ENCODE measurements at regions not wholly inside any gene's neighbourhood (a gene's known extent, or its start where the extent isn't known, plus 50 kb on each side); places are given as distances from the start of the nearest gene placed in this dataset.

- H3K4me3 ChIP-seq (replicated peaks in 1 of 4; ENCODE audit: control extremely low read depth in 1 of 4, insufficient read depth in 1 of 4, low read depth in 3 of 4, low read length in 4 of 4), result no peak overlapping the region
- H3K79me2 ChIP-seq (ENCODE audit: control insufficient read depth, insufficient read depth, low read length), result no peaks in the 10 kb centered on the region
- H4K20me1 ChIP-seq (ENCODE audit: control insufficient read depth, extremely low read depth, insufficient read depth, low read length), result no peaks in the 10 kb centered on the region
- DNase-seq (ENCODE audit: low read depth in 2 of 2), result no peak
- no peaks in the 10 kb centered on the region for H3K36me3 ChIP-seq (ENCODE audit: control insufficient read depth, insufficient read depth, low read length)
- no peaks in the 10 kb centered on the region for H3K4me1 ChIP-seq (ENCODE audit: control insufficient read depth, extremely low read depth, insufficient read depth, low read length)
- H3K4me2 ChIP-seq (ENCODE audit: extremely low read depth, insufficient read depth, low read length), result no peak overlapping the region
- no peak overlapping the region for H3K27ac ChIP-seq (ENCODE audit: insufficient read depth, low read length)
- TF ChIP-seq EZH2 (IDR thresholded peaks at IDR 0.05; ENCODE audit: low read length, missing control alignments) (no peak), CTCF (conservative IDR thresholded peaks at IDR 0.05 in 1 of 2, IDR thresholded peaks at IDR 0.05 in 1 of 2; ENCODE audit: low read depth in 1 of 2, low read length in 2 of 2) (no peak)
- no peak overlapping the region for H2AFZ ChIP-seq (ENCODE audit: low read length)
- no peak overlapping the region for H3K9ac ChIP-seq (ENCODE audit: insufficient read depth, low read length)
- no peaks in the 10 kb centered on the region for H3K27me3 ChIP-seq (ENCODE audit: control insufficient read depth, insufficient read depth, low read length)
- no peaks in the 10 kb centered on the region for H3K9me3 ChIP-seq (ENCODE audit: control insufficient read depth, insufficient read depth, low read depth, low read length)
Observed at GRCh38 chr9:78707080-78707479, 410.2 kb downstream of the PSAT1 start.

GRCh38 chr9:78707481-78707991 is 410.6 kb downstream of the PSAT1 start:
- Histone ChIP-seq H3K4me1 (ENCODE audit: control insufficient read depth, extremely low read depth, insufficient read depth, low read length) (no peaks in the 10 kb centered on the region), H3K9ac (ENCODE audit: insufficient read depth, low read length) (no peak overlapping the region), H3K36me3 (ENCODE audit: control insufficient read depth, insufficient read depth, low read length) (no peaks in the 10 kb centered on the region), H3K9me3 (ENCODE audit: control insufficient read depth, insufficient read depth, low read depth, low read length) (no peaks in the 10 kb centered on the region), H3K4me3 (replicated peaks in 1 of 4; ENCODE audit: control extremely low read depth in 1 of 4, insufficient read depth in 1 of 4, low read depth in 3 of 4, low read length in 4 of 4) (no peak overlapping the region), H3K4me2 (ENCODE audit: extremely low read depth, insufficient read depth, low read length) (peak overlapping the region; percentile 66), H3K27me3 (ENCODE audit: control insufficient read depth, insufficient read depth, low read length) (no peaks in the 10 kb centered on the region), H2AFZ (ENCODE audit: low read length) (peak overlapping the region; percentile 43), H3K79me2 (ENCODE audit: control insufficient read depth, insufficient read depth, low read length) (no peaks in the 10 kb centered on the region), H4K20me1 (ENCODE audit: control insufficient read depth, extremely low read depth, insufficient read depth, low read length) (no peaks in the 10 kb centered on the region), H3K27ac (ENCODE audit: insufficient read depth, low read length) (no peak overlapping the region)
- DNase-seq (ENCODE audit: low read depth in 2 of 2), result peak; percentile 30 to 88
- TF ChIP-seq CTCF (conservative IDR thresholded peaks at IDR 0.05 in 1 of 2, IDR thresholded peaks at IDR 0.05 in 1 of 2; ENCODE audit: low read depth in 1 of 2, low read length in 2 of 2), result no peak
- no peak for TF ChIP-seq EZH2 (IDR thresholded peaks at IDR 0.05; ENCODE audit: low read length, missing control alignments)

- H3K4me2 ChIP-seq (ENCODE audit: extremely low read depth, insufficient read depth, low read length), result no peak overlapping the region
- TF ChIP-seq EZH2 (IDR thresholded peaks at IDR 0.05; ENCODE audit: low read length, missing control alignments) (no peak), CTCF (conservative IDR thresholded peaks at IDR 0.05 in 1 of 2, IDR thresholded peaks at IDR 0.05 in 1 of 2; ENCODE audit: low read depth in 1 of 2, low read length in 2 of 2) (no peak)
- no peaks in the 10 kb centered on the region for H4K20me1 ChIP-seq (ENCODE audit: control insufficient read depth, extremely low read depth, insufficient read depth, low read length)
- no peaks in the 10 kb centered on the region for H3K36me3 ChIP-seq (ENCODE audit: control insufficient read depth, insufficient read depth, low read length)
- no peak overlapping the region for H3K4me3 ChIP-seq (replicated peaks in 1 of 4; ENCODE audit: control extremely low read depth in 1 of 4, insufficient read depth in 1 of 4, low read depth in 3 of 4, low read length in 4 of 4)
- DNase-seq (ENCODE audit: low read depth in 2 of 2), result no peak
- no peaks in the 10 kb centered on the region for H3K9me3 ChIP-seq (ENCODE audit: control insufficient read depth, insufficient read depth, low read depth, low read length)
- H3K79me2 ChIP-seq (ENCODE audit: control insufficient read depth, insufficient read depth, low read length), result no peaks in the 10 kb centered on the region
- no peaks in the 10 kb centered on the region for H3K4me1 ChIP-seq (ENCODE audit: control insufficient read depth, extremely low read depth, insufficient read depth, low read length)
- no peaks in the 10 kb centered on the region for H3K27me3 ChIP-seq (ENCODE audit: control insufficient read depth, insufficient read depth, low read length)
- H3K9ac ChIP-seq (ENCODE audit: insufficient read depth, low read length), result no peak overlapping the region
- H3K27ac ChIP-seq (ENCODE audit: insufficient read depth, low read length), result no peak overlapping the region
- no peak overlapping the region for H2AFZ ChIP-seq (ENCODE audit: low read length)
Observed at GRCh38 chr9:78712903-78713613, 416.1 kb downstream of the PSAT1 start.
